Activated CD4-positive, alpha-beta T cell treated with anti-CD3 and anti-CD28 coated beads, Interleukin-2, amount 10 ng/mL, durations not matched to agents 7 days and 5 days (primary cell): ENCODE measurements at regions not wholly inside any gene's neighbourhood (a gene's known extent, or its start where the extent isn't known, plus 50 kb on each side); places are given as distances from the start of the nearest gene placed in this dataset.
A peak's percentile ranks its signal among the peaks of the same experiment; 100 is the strongest.

Experiments used
- CTCF ChIA-PET: fragments of 350-600 bp; sonication (Branson Sonifier 250); formaldehyde crosslinking; loops from one replicate; lab custom pipeline; 2021; ENCODE audit warnings: antibody characterized with exemption; lab: Charles Lee
- POLR2A ChIA-PET: fragments of 350-600 bp; sonication (Branson Sonifier 250); formaldehyde crosslinking; loops from one replicate; lab custom pipeline; 2021; ENCODE audit warnings: antibody characterized with exemption; lab: Charles Lee
- DNase-seq: peaks from one replicate; pipeline ENCODE4 v3.0.0-alpha.2; 2020
- H3K27ac Mint-ChIP-seq: one replicate; pipeline ENCODE4 v1.8.0; 2021; ENCODE audit warnings: mild to moderate bottlenecking, moderate library complexity, mixed read lengths
- H3K27me3 Mint-ChIP-seq: one replicate; pipeline ENCODE4 v1.8.0; 2021; ENCODE audit warnings: mixed read lengths
- H3K36me3 Mint-ChIP-seq: one replicate; pipeline ENCODE4 v1.8.0; 2021; ENCODE audit warnings: low read depth, mixed read lengths
- H3K4me1 Mint-ChIP-seq: one replicate; pipeline ENCODE4 v1.8.0; 2021; ENCODE audit warnings: mixed read lengths
- H3K4me3 Mint-ChIP-seq: one replicate; pipeline ENCODE4 v1.8.0; 2021; ENCODE audit warnings: mild to moderate bottlenecking, moderate library complexity, mixed read lengths
- H3K9me3 Mint-ChIP-seq: one replicate; pipeline ENCODE4 v1.8.0; 2021; ENCODE audit warnings: mixed read lengths

- ChIA-PET POLR2A (no interaction called here), CTCF (no interaction called here)
- Mint-ChIP-seq H3K36me3 (no peaks in the 10 kb centered on the region), H3K4me1 (no peaks in the 10 kb centered on the region), H3K9me3 (no peaks in the 10 kb centered on the region), H3K4me3 (no peak overlapping the region), H3K27me3 (peaks cover 2% of the 10 kb centered on the region), H3K27ac (no peak overlapping the region)
- DNase-seq = no peak
These were observed 1366.8 kb upstream of the TMEM132C start for GRCh38 chr12:126899926-126900792.

- no peak overlapping the region for H3K27ac Mint-ChIP-seq
- no peaks in the 10 kb centered on the region for H3K4me1 Mint-ChIP-seq
- H3K27me3 Mint-ChIP-seq = peaks cover 2% of the 10 kb centered on the region
- H3K36me3 Mint-ChIP-seq = no peaks in the 10 kb centered on the region
- ChIA-PET POLR2A (no interaction called here), CTCF (no interaction called here)
- peaks cover 4% of the 10 kb centered on the region for H3K9me3 Mint-ChIP-seq
- DNase-seq = no peak
- no peak overlapping the region for H3K4me3 Mint-ChIP-seq
These were observed 1363.7 kb upstream of the TMEM132C start for GRCh38 chr12:126903027-126903876.

- Mint-ChIP-seq H3K27ac (no peak overlapping the region), H3K9me3 (peaks cover 4% of the 10 kb centered on the region), H3K4me3 (no peak overlapping the region), H3K4me1 (no peaks in the 10 kb centered on the region), H3K27me3 (no peaks in the 10 kb centered on the region), H3K36me3 (no peaks in the 10 kb centered on the region)
- CTCF ChIA-PET = no interaction called here
- DNase-seq = no peak
- POLR2A ChIA-PET = no interaction called here
These were observed 1361.2 kb upstream of the TMEM132C start for GRCh38 chr12:126905752-126906151.

GRCh38 chr12:126907900-126908764, 1358.8 kb upstream of the TMEM132C start:
- peak; percentile 7 for DNase-seq
- Mint-ChIP-seq H3K27ac (no peak overlapping the region), H3K4me1 (no peaks in the 10 kb centered on the region), H3K9me3 (peaks cover 4% of the 10 kb centered on the region), H3K27me3 (no peaks in the 10 kb centered on the region), H3K4me3 (no peak overlapping the region), H3K36me3 (no peaks in the 10 kb centered on the region)
- CTCF ChIA-PET = no interaction called here
- POLR2A ChIA-PET = no interaction called here

GRCh38 chr12:126908765-126909142, 1358.2 kb upstream of the TMEM132C start:
- no peaks in the 10 kb centered on the region for H3K36me3 Mint-ChIP-seq
- no peaks in the 10 kb centered on the region for H3K27me3 Mint-ChIP-seq
- H3K27ac Mint-ChIP-seq = no peak overlapping the region
- no peak for DNase-seq
- CTCF ChIA-PET = no interaction called here
- H3K4me1 Mint-ChIP-seq = no peaks in the 10 kb centered on the region
- no peak overlapping the region for H3K4me3 Mint-ChIP-seq
- POLR2A ChIA-PET = no interaction called here
- peaks cover 4% of the 10 kb centered on the region for H3K9me3 Mint-ChIP-seq

GRCh38 chr12:126910570-126910969, 1356.4 kb upstream of the TMEM132C start:
- no peaks in the 10 kb centered on the region for H3K4me1 Mint-ChIP-seq
- H3K27ac Mint-ChIP-seq = no peak overlapping the region
- CTCF ChIA-PET = no interaction called here
- POLR2A ChIA-PET = no interaction called here
- H3K36me3 Mint-ChIP-seq = no peaks in the 10 kb centered on the region
- peaks cover 2% of the 10 kb centered on the region for H3K27me3 Mint-ChIP-seq
- H3K4me3 Mint-ChIP-seq = no peak overlapping the region
- no peak for DNase-seq
- peaks cover 4% of the 10 kb centered on the region for H3K9me3 Mint-ChIP-seq

- CTCF ChIA-PET = no interaction called here
- Mint-ChIP-seq H3K9me3 (no peaks in the 10 kb centered on the region), H3K27ac (no peak overlapping the region), H3K4me1 (no peaks in the 10 kb centered on the region), H3K27me3 (peaks cover 2% of the 10 kb centered on the region), H3K4me3 (no peak overlapping the region), H3K36me3 (no peaks in the 10 kb centered on the region)
- no peak for DNase-seq
- POLR2A ChIA-PET = no interaction called here
These were observed 1354.9 kb upstream of the TMEM132C start for GRCh38 chr12:126912111-126912510.

- Mint-ChIP-seq H3K4me3 (no peak overlapping the region), H3K36me3 (no peaks in the 10 kb centered on the region), H3K9me3 (peaks cover 8% of the 10 kb centered on the region), H3K27me3 (peaks cover 2% of the 10 kb centered on the region), H3K4me1 (no peaks in the 10 kb centered on the region), H3K27ac (no peak overlapping the region)
- ChIA-PET CTCF (no interaction called here), POLR2A (no interaction called here)
- no peak for DNase-seq
These were observed 1352.7 kb upstream of the TMEM132C start for GRCh38 chr12:126914170-126914793.

GRCh38 chr12:126915309-126915708, 1351.7 kb upstream of the TMEM132C start:
- Mint-ChIP-seq H3K4me3 (no peak overlapping the region), H3K4me1 (no peaks in the 10 kb centered on the region), H3K36me3 (no peaks in the 10 kb centered on the region), H3K9me3 (peaks cover 8% of the 10 kb centered on the region), H3K27ac (no peak overlapping the region), H3K27me3 (peaks cover 2% of the 10 kb centered on the region)
- no peak for DNase-seq
- POLR2A ChIA-PET = no interaction called here
- CTCF ChIA-PET = no interaction called here

GRCh38 chr12:126926023-126926594, 1340.9 kb upstream of the TMEM132C start:
- DNase-seq = no peak
- ChIA-PET POLR2A (no interaction called here), CTCF (no interaction called here)
- no peak overlapping the region for H3K4me3 Mint-ChIP-seq
- no peak overlapping the region for H3K27ac Mint-ChIP-seq
- no peaks in the 10 kb centered on the region for H3K27me3 Mint-ChIP-seq
- no peaks in the 10 kb centered on the region for H3K9me3 Mint-ChIP-seq
- no peaks in the 10 kb centered on the region for H3K4me1 Mint-ChIP-seq
- no peaks in the 10 kb centered on the region for H3K36me3 Mint-ChIP-seq

- Mint-ChIP-seq H3K27ac (no peak overlapping the region), H3K27me3 (no peaks in the 10 kb centered on the region), H3K4me1 (no peaks in the 10 kb centered on the region), H3K9me3 (no peaks in the 10 kb centered on the region), H3K4me3 (no peak overlapping the region), H3K36me3 (no peaks in the 10 kb centered on the region)
- CTCF ChIA-PET = no interaction called here
- no peak for DNase-seq
- POLR2A ChIA-PET = no interaction called here
These were observed 1336.7 kb upstream of the TMEM132C start for GRCh38 chr12:126930234-126930633.

- Mint-ChIP-seq H3K36me3 (no peaks in the 10 kb centered on the region), H3K4me1 (no peaks in the 10 kb centered on the region), H3K9me3 (no peaks in the 10 kb centered on the region), H3K27me3 (no peaks in the 10 kb centered on the region), H3K27ac (no peak overlapping the region), H3K4me3 (no peak overlapping the region)
- POLR2A ChIA-PET = interaction anchor here (0.6 kb wide), 1 partner anchor 697 kb away, joined by 9 read pairs; no protein-coding TSS in a partner anchor
- no peak for DNase-seq
- CTCF ChIA-PET = no interaction called here
These were observed 1334.8 kb upstream of the TMEM132C start for GRCh38 chr12:126932156-126932555.
